VCaP (cell line): ENCODE measurements at regions not wholly inside any gene's neighbourhood (a gene's known extent, or its start where the extent isn't known, plus 50 kb on each side); places are given as distances from the start of the nearest gene placed in this dataset.

ENCODE experiments used
- H3K27ac ChIP-seq: fragments of 450-650 bp; 2 replicates; pipeline ENCODE4 v1.5.1; 2017
- TF ChIP-seq, protein P1 (sequence below): fragments of 450-650 bp; conservative IDR thresholded peaks from 2 replicates; pipeline ENCODE4 v1.5.1; 2017; ENCODE audit warnings: mild to moderate bottlenecking, moderate library complexity

DNA sequence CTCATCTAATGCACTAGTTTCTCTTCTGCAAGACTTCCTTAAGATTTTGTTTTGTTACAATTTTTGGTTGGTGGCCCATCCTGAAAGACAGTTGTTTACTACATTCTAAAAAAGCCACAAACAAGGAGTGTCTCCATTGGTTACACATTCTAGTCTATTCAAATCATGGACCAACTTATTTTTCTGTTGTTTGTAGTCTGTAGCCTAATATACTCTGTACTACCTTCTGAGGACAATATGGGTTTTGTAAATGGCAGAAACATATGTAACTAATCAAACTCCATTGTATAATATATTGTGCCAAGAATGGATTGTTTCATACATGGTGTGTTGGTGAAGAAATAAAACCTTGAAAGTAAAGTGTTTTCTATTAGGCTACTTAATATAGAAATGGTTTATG is 79.5 kb upstream of the DHX40 start:
- TF ChIP-seq, protein P1, sequence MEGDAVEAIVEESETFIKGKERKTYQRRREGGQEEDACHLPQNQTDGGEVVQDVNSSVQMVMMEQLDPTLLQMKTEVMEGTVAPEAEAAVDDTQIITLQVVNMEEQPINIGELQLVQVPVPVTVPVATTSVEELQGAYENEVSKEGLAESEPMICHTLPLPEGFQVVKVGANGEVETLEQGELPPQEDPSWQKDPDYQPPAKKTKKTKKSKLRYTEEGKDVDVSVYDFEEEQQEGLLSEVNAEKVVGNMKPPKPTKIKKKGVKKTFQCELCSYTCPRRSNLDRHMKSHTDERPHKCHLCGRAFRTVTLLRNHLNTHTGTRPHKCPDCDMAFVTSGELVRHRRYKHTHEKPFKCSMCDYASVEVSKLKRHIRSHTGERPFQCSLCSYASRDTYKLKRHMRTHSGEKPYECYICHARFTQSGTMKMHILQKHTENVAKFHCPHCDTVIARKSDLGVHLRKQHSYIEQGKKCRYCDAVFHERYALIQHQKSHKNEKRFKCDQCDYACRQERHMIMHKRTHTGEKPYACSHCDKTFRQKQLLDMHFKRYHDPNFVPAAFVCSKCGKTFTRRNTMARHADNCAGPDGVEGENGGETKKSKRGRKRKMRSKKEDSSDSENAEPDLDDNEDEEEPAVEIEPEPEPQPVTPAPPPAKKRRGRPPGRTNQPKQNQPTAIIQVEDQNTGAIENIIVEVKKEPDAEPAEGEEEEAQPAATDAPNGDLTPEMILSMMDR, result no peak
- no peak overlapping the region for H3K27ac ChIP-seq

DNA sequence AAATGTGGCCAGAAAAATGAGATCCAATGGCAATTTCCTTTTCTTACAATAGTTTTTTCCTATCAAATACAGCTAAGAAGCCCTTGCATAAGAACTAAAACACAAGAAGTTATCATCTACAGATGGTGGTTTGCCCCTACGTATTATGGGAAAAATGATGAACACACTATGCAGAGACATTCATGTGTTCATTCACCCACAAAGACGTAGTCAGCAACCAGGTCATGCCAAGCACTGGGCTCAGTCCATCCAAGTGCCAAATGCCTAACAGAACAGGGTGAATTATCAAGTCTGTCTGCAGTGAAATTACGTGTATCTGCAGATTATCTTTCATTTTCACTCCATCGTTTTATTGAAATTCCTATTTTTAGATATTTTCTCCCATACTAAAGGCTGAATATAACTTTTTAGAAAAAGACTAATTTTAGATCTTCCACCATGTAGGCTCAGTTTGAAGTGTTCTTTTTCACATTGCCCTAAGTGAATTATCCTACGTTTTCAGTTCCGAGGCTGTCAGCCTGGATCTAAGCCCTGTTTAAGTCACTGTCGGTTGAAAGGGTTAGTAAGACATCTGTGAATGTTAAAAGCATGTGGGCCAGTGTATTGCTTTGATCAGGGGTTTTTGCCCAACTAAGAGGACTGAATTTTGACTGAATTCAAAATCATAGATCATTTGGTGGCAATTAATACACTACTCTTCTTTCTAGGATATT is 78.1 kb upstream of the DHX40 start:
- H3K27ac ChIP-seq, result no peak overlapping the region
- TF ChIP-seq, protein P1, result no peak

DNA sequence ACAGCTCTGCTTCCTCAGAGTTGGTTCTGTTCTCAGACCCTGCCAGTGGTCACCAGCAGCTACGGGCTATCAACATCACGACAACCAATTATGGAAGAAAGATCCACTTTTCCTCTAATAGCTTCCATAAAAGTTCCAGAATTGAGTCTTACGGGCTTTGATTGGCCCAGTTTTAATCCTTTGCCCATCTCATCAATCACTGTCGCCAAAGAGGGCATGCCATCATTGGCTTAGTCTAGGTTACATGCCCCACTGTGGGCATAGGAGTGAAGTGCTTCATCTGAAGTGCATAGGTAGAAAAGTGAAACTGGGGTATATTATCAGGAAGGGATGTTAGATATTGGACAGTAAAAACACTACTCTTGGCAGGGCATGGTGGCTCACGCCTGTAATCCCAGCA is 76.6 kb upstream of the DHX40 start:
- no peak overlapping the region for H3K27ac ChIP-seq
- TF ChIP-seq, protein P1, result no peak

DNA sequence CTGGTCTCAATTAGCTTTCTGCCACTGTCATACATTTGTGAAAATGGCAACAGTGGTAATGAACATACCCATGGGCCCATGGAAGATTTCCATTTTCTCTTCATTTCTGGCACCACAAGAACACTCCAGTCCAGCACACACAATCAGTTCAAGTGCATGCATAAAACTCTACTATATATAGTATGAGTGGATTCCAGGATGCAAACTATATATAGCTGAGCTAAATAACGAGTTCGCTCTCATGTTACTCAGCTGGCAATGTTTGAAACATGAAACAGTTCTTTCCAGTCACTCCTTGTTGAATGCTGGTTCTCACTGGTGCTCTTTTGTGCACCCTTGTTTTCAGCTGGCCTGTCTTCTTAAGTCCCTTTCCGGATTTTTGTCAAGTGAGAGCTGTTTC is 75.2 kb upstream of the DHX40 start:
- H3K27ac ChIP-seq, result no peak overlapping the region
- TF ChIP-seq, protein P1, result no peak

DNA sequence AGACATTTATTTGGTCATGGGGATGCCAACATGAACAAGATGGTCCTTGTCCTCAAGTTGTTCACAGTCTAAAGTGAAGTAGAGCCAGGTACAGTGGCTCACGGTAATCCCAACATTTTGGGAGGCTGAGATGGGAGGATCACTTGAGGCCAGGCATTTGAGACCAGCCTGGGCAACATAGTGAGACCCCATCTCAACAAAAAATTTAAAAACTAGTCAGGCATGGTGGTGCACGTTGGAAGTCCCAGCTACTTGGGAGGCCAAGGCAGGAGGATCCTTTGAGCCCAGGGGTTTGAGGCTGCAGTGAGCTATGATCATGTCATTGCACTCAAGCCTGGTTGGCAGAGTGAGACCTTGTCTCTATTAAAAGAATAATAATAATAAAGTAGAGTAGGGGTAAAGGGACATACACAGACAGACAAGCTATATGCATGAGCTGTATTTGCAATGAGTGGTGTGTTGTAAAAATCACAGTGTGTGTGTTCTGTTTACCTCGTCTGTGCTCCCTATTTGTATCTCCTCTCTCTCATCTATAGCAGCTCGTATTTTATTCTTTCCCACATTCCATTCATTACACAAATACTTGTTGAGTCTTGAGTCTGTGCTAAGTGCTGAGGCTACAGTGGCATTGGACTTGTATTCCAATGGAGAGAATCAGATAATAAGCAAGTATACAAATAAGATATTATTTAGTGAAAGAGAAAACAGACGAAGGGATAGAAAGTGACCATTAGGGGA is 73.9 kb upstream of the DHX40 start:
- TF ChIP-seq, protein P1, result no peak
- no peak overlapping the region for H3K27ac ChIP-seq

DNA sequence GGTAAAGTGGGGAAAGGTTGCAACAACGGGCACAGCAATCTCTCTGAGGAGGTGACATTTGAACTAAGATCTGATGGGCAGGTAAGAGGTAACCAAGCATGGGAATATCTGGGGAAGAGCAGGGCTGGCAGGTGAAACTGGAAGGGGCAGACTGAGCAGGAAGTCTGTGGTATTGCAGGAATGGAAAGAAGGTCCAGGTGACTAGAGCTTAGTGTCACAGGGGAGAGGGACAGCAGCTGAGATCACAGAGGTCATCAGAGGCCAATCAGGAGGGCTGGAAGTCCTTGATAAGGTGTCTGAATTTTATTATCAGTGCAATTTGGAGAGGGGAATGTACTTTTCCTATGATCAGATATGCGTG is 73.3 kb upstream of the DHX40 start:
- no peak overlapping the region for H3K27ac ChIP-seq
- TF ChIP-seq, protein P1, result 0 out of 2 replicates have a peak, but pooled peaks have one; percentile 16

DNA sequence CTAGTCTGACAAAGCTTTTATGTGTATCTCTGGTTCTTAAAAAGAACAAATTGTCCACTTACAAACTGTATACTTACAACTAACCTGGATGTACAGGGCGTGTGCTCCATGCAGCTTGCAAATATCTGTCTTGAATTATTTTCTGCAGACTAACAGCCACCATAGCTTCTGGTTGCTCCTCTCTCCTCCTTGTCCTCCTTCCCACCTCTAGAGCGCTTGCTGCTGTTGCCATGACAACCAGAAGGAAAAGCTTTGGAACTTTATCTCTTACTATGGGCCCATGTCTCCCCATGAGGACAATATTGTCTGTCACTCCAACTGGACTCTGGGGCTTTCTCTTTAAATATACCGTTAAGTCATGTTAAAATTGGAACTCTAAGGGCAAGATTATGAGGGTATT is 71.5 kb upstream of the DHX40 start:
- TF ChIP-seq, protein P1, result no peak
- no peak overlapping the region for H3K27ac ChIP-seq
